GM21367 (cell line): ENCODE measurements at regions not wholly inside any gene's neighbourhood (a gene's known extent, or its start where the extent isn't known, plus 50 kb on each side); places are given as distances from the start of the nearest gene placed in this dataset.

Experiments
- ATAC-seq: cut with Tn5 transposase; IDR thresholded peaks from one replicate; pipeline ENCODE4 v1.9.1; 2021; ENCODE audit not compliant: unreplicated experiment

DNA sequence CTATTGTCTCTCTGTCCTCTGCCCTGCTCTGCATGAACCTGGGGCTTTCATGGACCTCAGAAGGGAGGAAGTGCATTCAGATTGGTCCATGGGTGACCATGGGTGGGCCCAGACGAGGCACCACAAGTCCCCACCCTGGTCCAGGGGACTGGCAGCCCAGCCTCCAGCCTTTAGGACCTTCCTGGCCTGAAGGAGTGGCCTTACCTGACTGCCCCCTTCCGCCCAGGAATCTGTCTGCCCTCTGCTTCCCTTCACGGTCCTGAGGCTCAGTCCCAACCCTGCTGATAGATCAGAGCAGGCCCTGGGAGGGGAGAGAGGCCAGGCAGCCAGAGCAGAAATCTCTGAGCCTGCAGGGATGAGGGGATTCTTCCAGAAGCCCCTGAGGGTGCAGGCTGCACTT, 455.4 kb downstream of the PCDH18 start:
- ATAC-seq: no peak

DNA sequence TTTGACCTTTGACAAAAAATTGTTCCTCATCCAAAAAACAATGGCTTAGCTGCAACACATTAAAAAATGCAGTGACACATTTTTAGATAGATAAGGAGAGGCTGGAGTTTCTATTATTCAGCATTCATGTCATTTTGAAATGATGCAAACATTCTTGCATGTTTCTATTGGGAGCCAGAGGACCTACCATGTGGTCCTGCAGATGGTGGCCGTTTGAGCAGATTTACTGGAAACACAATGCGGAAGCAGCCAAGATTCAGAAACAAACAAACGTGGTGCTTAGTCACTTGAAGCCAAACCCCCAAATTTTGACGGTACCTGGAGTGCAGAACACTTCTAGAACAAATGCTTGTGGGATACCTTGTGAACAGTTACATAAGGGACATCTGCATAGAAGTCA, 456.7 kb downstream of the PCDH18 start:
- no peak for ATAC-seq

DNA sequence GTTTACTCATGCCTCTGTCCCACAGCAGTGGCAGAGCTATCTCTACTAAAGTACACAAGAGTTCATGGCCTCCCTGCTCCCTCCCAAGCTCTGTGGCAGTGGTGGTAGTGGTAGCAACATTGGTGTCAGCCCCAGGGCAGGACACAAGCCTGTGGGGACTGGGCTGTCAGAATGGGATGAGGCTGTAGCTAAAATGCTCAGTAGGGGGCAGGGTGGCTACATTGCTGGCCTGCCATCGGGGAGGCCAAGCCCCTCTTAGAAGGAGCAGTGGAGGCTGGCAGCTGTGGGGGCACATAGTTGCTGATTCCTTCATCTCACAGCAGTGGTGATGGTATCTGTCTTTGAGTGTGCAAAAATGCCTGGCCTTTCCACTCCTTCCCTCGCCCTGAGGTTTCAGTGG, 461.7 kb downstream of the PCDH18 start:
- ATAC-seq: no peak

DNA sequence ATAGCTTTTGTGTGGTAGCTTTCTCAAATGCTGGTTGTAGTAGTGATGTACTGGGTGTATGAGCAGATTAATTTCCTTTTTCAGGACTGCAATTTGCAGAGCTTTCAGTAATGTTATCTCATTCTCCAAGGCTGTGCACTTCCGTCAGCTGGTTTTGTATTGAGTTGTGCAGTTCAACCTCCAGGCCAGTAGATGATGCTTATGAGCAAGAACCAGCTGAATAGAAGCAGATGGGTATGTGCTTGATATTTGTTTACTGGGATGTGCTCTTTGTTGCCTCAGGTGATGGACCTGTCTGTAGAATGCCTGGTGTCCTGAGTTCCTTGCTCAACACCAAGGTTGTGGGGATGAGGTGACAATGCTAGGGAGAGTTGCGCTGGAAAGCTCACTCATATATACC, 462.8 kb downstream of the PCDH18 start:
- no peak for ATAC-seq

DNA sequence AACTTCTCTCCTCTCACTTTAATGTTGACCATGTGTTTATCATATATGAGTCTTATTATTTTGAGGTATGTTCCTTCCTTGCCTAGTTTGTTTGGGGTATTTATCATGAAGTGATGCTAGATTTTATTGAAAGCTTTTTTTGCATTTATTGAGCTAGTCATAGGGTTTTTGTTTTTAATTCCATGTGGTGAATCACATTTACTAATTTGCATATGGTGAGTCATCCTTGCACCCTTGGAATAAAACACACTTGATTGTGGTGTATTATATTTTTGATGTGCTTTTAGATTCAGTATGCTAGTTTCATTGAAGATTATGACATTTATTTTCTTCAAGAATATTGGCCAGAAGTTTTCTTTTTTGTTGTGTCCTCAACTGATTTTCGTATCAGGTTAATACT, 464.6 kb downstream of the PCDH18 start:
- ATAC-seq: no peak

DNA sequence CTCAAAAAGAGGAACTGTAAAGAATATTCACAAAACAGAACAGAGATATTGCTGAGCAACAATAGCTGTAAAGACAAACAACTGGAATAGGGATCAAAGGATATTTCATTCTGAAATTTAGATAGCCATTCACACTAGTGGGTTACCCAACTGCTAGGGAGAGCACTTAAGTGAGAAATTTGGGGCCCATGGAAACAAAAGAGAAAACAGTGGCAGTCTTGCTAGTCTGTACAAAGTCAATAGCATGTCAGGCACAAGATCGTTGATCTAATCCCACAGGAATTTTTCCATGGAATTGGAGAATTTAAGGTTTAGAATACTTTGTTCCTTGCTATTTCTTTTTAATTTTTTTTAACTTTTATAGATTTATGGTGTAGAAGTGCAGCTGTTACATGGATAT, 467.0 kb downstream of the PCDH18 start:
- no peak for ATAC-seq

DNA sequence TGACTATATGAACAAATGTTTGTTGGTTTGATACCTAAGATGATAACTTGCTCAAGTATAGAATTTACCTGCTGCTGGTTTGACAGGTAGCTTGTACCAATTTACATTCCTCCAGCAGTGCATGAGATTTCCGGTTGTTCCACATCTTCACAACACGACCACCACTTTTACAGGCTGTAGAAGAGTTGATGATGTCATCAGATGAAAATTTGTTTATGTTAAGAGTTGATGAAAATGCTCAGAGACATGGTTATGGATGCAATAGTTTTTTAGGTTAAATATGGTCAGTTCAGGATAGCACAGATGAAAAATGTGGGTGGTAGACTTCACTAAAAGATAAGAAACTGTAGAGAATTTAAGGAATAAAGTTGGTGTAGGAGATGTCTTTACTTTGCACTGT, 468.3 kb downstream of the PCDH18 start:
- ATAC-seq: no peak

DNA sequence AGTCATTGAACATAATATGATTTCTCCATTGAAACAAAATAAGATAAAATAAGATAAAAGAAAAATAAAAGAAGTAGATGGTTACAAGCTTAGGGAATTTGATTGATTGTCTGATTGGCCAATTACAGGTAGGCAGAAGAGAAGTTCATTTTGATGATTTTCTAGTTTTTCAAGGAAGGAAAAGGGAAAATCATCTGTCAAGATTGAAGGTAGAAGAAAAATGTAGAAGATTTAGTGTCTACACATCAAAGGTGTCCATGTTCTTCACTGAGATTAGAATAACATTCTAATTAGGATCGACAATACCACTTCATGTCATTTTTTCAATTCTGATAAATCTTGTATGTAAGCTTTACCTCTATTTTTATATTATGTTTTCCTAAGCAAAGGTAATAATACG, 489.1 kb downstream of the PCDH18 start:
- ATAC-seq: no peak

DNA sequence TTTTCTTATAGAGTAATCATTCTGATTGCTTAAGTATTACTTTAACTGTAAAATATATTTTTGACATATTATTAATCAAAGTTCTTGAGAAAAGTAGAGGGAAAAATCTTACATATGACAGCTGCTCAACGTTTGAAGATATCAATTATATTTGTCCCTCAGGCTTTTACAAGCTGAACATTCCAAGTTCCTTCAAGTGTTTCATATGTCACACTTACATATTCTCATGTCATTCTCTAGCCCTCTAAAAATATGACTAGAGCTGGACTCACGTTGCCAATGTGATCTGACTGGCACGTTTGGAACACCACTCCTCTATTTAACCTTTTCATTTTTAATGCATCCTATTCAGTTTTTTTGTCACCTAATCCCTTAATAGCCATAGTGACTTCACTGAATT, 492.9 kb downstream of the PCDH18 start:
- no peak for ATAC-seq

DNA sequence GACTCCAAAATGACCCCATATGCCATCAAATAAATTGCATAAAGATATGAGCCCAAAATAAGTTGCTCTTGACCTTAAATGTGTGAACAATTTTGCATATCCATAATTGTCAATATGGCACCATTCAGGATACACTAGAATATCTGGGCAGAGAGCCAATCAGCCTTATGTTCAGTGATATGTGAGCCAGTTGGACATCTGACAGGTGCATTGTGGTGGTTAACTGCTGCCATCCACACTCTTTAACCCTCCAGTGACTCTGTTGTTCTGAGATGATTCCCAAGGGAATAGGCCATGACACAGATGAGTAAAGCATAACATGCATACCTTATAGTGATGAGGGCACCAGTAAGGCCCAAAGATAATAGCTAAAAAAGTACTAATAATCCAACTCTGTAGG, 500.1 kb downstream of the PCDH18 start:
- ATAC-seq: no peak

DNA sequence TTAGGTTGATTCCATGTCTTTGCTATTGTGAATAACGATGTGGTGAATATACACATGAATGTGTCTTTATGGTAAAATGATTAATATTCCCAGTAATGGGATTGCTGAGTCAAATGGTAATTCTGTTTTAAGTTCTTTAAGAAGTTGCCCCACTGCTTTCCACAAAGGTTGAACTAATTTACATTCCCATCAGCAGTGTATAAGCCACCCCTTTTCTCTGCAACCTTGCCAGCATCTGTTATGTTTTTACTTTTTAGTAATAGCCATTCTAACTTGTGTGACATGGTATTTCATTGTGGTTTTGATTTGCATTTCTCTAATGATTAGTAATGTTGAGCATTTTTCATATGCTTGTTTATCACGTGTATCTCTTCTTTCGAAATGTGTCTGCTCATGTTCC, 503.3 kb downstream of the PCDH18 start:
- no peak for ATAC-seq

DNA sequence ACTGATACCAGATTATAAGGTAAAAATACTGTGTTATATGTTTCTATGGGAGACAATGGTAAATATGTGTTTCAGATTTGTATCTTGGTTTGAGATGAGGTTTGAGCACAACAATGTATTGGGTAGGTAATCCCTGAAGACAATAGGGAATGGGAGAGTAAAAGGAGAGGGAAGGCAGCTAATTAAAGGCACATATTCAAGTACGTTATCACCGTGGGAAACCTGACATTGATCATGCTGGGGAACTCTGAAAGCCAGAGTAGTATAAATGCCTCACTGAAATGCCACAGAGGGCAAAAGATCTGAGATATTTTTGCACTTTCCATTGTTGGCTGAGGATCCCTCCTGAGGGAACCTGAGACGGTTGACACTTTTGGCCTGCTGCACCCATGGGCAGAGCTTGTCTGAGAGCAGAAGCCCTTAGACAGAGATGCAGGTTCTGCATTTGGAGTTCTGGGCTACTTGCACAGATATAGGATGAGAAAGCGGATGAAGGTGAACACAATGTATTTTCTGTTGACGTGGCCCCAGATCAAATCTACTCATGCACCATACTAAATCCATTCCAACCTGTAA, 506.7 kb downstream of the PCDH18 start:
- no peak for ATAC-seq

DNA sequence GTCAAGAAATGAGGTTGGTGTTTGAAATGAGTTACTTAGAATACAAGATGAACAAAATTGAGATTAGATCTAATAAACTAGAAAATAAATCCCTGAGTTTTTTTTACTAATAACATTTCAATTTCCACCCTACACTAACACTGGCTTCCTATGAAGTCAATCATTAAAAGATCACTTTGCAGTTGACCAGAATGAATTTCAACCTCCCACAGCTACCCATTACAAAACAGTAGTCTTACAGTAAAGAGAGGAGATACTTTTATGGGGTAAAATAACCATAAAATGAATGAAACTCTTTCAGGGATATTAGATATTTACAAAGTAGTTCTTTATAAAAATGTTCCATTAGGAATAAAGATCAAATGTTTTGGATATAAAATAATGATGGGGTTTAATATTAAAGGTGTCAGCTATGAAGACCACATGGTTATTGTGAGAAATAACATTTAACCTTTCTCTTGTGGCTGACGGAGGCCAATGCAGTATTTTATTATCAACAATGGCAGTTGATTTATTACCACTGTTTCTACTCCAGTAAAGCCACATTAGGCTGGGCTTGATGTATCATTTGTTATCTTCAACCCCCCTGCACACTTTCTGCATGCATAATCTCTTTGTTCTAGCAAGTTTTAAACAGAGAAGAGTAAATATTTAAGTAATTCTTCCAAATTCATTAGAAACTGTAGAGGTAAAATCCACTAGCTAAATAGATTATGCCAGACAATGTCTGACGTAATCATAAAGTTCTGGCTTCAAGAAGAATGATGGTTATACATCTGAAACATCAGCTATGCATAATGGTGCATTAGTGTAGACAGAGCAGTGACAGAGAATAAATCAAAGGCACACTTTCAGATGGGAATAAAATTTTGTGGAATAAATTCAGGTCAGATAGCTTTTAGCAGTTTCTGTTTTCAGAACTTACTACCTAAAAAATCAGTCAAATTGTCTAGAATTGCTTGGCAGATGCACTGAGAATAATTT, 516.6 kb downstream of the PCDH18 start:
- no peak for ATAC-seq

DNA sequence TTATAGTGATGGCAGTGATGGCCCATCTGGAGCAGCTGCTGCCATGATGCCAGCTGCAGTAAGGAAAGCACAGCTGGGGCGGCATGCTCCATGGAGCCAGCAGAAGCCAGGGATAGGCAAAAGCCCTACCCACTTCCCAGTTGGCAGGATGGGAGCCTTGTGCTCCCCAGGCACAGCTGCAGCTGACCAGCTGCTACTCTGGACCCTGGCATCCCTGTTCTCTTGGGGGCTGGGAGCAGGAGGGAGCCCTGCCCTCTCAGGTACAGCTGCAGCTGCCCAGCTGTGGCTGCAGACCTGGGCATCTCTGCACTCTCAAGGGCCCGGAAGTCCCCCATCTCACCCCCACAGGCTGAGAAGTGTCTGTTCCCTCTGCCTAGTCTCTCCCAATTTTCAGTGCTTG, 531.9 kb downstream of the PCDH18 start:
- no peak for ATAC-seq

DNA sequence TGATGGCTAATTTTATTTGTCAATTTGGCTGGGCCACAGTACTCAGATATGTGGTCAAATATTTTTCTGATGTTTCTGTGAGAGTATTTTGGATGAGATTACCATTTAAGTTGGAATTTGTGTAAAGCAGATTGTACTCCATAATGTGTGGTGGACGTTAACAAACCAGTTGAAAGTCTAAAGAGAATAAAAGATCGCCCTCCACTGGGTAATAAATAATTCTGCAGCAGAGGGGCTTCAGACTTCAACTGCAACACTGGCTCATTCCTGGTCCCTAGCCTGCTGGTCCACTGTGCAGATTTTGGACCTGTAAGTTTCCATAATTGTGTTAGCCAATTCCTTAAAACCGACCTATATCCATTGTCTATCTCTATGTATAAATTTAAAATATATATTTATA, 540.3 kb downstream of the PCDH18 start:
- ATAC-seq: no peak

DNA sequence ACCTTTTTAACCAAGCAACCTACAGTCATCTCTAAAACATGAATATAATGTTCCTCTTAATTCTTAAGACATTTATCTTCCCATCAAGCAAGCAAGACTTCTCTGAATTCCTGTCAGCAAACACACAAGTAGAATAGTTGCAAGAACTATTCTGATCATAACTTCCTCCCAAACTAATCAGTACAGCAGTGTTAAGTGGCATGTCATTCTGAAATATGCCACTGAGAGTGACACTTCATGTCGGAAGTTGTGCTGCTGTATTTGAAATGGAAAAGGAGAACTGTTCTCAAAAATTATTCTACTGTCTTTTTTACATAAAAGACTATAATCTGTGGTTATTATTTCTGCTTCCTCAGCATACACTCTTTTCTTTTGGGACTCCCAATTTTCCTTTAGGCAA, 546.6 kb downstream of the PCDH18 start:
- no peak for ATAC-seq

DNA sequence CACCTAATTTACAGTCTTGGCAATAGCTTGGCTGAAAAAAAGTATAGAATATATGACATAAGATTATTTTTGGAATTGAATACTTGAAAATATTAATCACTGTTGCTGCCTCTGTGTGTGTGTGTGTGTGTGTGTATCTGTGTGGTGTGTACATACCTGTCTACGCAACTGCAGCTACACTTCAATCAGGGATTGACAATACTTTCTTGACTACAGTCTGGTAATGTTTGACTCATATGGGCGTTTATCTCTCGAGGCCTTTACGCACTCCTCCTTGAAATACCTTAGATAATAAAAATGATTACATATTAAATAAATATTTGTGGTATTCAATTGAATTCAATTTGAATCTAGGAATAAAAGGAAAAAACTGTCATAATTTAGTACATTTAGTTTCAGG, 565.2 kb downstream of the PCDH18 start:
- ATAC-seq: no peak

DNA sequence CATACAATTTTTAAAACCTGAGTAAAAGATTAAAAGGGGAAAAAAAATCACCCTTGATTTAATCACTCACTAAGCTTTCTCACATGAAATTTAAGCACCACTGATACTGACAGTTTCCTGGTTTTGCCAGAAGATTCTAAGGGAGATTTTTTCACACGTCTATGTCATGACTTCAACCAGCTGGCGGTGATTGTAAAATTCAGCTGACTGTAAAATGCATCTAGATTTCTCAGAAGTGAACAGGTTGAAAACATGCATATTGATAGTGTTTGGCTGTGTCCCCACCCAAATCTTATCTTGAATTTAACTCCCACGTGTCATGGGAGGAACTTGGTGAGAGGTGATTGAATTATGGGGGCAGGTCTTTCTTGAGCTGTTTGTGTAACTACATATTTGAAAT, 566.8 kb downstream of the PCDH18 start:
- no peak for ATAC-seq

DNA sequence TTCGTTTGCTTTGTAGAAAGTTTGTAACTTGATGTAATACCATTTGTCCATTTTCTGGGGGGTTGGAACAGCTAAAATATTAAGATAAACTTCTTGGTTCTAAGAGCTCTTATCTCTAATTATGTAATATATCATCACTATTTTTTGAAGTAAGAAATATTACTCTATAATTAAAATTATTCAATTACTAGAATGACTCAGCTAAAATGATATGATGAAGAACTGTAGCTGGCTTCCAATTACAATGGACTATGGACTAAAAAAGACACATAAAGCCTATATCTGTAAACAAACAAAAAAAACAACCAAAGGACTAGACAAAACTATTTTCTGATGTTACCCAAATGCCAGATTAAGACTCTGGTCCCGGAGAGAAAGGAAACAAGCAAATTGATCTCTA, 569.4 kb downstream of the PCDH18 start:
- no peak for ATAC-seq

DNA sequence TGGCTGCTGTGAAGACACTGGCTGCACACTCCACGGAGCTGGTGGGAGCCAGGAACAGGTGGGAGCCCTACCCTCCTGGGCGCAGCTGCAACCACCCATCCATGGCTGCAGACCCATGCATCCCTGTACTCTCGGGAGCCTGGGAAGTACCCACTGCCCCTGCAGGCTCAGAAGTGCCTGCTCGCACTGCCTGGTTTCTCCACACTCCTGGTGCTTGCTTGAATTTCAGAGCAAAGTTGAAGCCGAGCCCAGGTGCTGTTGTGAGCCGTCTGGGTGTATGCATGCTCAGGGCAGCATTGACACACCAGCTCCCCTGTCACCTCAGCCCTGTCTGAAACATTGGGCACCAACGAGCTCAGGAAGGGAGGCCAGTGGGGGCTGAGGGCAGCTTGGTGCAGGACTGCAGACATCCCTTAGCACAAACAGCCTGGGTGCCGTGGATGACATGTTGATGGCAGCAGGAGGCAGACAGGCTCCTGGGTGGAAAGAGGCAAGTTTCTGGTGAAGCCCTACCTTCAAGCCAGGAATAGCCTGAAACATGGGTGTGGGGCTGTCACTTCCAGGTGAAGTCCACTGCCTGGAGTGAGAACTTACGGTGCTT, 585.9 kb downstream of the PCDH18 start:
- ATAC-seq: no peak

DNA sequence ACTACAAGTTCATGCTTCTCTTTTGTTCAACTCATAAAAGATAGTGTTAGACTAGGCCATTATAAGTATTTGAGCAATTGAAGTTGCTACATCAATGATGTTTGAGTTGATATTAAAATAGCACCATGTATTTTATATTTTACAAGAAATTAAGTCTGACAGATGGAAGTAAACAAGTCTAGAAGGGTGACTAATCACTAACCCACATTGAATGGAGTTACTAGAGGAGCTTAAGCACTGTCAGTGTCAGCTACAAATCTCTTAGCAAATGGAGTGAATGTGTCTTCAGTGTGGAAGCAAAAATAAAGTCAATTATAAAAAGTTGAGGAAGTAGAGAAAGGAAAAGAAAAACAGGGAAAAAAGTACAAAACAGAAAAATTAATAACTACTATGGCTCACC, 592.5 kb downstream of the PCDH18 start:
- no peak for ATAC-seq

DNA sequence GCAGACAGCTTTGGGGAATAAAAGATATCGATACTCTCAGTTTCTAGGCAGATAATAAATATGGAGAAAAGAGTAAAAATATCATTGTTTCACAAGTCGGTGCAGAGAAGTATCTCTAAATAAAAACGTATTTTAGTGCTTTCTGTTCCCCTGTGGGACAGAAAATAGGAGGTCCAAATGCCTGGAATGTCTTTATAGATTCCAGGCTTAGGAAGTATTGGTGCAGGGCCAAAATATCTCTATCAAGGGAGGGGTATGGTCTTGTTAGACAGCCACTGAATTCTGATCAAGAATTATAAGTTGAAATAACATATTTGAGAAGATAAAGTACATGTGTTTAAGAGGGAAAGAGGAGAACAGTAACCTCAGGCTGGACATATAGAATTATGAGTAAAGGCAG, 596.4 kb downstream of the PCDH18 start:
- ATAC-seq: no peak
